ENCODE measurements at regions not wholly inside any gene's neighbourhood (a gene's known extent, or its start where the extent isn't known, plus 50 kb on each side); places are given as distances from the start of the nearest gene placed in this dataset.

DNA sequence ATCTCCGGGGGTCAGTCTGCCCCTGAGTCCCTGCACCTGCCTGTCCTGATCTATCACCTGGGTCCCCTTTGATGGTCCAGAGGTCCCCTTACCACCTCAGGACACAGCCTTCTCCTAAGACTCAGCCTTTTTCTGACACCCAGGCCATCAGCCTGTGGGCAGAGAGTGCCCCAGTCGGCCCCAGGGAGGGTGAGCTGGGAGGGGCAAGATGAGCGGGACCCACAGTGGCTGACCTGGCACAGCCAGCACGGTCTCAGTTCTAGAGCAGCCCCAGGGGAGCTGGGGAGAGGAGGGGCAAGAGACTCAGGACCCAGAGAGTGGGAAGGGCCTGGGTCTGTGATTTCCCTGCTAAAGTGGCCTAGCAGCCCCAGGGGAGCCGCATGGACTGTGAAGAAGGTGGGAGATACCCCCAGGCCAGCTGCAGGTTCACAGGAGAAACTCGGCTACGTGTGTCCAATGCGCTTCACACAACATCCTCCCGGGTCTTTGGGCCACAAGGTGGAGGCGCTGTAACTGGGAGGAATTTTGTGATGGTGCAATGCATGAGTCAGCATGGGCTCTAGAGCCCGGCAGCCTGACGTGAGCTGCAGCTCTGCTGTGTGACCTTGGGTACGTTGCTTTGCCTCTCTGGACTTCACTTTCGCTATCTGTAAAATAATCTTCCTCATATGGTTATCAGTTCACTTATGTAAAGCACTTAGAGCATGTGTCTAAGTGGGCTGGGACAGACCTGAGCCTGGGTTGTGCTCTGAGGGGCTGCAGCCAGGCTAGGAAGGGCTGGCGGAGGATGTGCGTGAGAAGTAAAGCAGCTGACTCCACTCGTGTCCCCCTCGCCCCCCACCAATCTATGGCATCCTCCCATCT is 67.2 kb upstream of the LHX1 start:
- TF ChIP-seq, protein P1, sequence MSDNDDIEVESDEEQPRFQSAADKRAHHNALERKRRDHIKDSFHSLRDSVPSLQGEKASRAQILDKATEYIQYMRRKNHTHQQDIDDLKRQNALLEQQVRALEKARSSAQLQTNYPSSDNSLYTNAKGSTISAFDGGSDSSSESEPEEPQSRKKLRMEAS (IDR thresholded peaks at IDR 0.05; ENCODE audit: low read depth, low read length): 0 out of 2 replicates have a peak, but pooled peaks have one; percentile 37
- TF ChIP-seq, protein P2, sequence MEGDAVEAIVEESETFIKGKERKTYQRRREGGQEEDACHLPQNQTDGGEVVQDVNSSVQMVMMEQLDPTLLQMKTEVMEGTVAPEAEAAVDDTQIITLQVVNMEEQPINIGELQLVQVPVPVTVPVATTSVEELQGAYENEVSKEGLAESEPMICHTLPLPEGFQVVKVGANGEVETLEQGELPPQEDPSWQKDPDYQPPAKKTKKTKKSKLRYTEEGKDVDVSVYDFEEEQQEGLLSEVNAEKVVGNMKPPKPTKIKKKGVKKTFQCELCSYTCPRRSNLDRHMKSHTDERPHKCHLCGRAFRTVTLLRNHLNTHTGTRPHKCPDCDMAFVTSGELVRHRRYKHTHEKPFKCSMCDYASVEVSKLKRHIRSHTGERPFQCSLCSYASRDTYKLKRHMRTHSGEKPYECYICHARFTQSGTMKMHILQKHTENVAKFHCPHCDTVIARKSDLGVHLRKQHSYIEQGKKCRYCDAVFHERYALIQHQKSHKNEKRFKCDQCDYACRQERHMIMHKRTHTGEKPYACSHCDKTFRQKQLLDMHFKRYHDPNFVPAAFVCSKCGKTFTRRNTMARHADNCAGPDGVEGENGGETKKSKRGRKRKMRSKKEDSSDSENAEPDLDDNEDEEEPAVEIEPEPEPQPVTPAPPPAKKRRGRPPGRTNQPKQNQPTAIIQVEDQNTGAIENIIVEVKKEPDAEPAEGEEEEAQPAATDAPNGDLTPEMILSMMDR (IDR thresholded peaks at IDR 0.05; ENCODE audit: low read depth, low read length): peak; percentile 28
- TF ChIP-seq MYC (IDR thresholded peaks at IDR 0.05; ENCODE audit: low read depth, low read length): no peak
- TF ChIP-seq POLR2A (IDR thresholded peaks at IDR 0.05; ENCODE audit: extremely low read depth, insufficient read length): no peak
- peak; percentile 71 for DNase-seq (ENCODE audit: low read depth)
- no peak overlapping the region for H3K4me3 ChIP-seq (ENCODE audit: low read depth, low read length)

DNA sequence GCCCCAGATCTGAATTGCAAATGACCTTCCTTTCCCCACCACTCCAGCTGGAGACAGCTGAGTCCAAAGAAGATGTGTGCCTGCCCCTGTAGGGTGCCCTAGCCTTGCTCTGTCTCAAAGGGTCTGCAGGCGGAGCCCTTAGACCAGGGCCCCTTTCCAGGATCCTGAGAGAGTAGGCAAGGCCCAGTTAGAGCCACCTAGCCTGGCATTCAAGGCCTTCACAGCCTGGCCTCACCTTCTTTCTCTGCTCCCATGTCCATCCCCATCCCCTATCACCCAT is 66.6 kb upstream of the LHX1 start:
- H3K4me3 ChIP-seq (ENCODE audit: low read depth, low read length): no peak overlapping the region

DNA sequence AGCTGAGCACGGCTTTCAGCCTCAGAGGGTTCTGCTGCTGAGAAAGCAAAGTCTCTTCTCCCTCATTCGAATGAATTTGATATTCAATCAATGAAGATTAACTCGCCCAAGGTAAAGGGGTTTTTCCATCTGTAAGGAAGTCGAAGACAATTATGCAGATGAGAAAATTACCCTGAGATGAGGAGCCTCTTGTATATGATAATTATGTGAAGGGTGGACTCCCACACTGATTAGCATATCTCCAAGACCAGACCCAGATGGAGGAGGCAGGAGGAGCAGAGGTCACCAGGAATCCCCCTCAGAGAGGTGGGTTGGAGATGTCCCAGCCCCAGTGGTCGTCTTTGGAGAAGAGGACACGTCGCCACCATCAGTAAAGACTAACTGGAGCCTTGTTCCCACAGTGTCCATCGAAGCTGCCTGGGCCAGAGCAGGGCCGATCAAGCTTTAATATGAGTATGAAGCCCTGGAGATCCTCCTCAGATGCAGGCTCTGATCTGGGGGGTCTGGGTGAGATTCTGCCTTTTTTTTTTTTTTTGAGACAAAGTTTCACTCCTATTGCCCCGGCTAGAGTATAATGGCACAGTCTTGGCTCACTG is 61.5 kb upstream of the LHX1 start:
- no peak for DNase-seq (ENCODE audit: low read depth)
- H3K4me3 ChIP-seq (ENCODE audit: low read depth, low read length): no peak overlapping the region
- TF ChIP-seq, protein P2 (IDR thresholded peaks at IDR 0.05; ENCODE audit: low read depth, low read length): no peak

More for the DNA sequence above, 66.6 kb upstream of the LHX1 start:
- TF ChIP-seq POLR2A (IDR thresholded peaks at IDR 0.05; ENCODE audit: extremely low read depth, insufficient read length) (no peak), MYC (IDR thresholded peaks at IDR 0.05; ENCODE audit: low read depth, low read length) (no peak)
- TF ChIP-seq, protein P2 (IDR thresholded peaks at IDR 0.05; ENCODE audit: low read depth, low read length): no peak
- TF ChIP-seq, protein P1 (IDR thresholded peaks at IDR 0.05; ENCODE audit: low read depth, low read length): no peak
- DNase-seq (ENCODE audit: low read depth): no peak

DNA sequence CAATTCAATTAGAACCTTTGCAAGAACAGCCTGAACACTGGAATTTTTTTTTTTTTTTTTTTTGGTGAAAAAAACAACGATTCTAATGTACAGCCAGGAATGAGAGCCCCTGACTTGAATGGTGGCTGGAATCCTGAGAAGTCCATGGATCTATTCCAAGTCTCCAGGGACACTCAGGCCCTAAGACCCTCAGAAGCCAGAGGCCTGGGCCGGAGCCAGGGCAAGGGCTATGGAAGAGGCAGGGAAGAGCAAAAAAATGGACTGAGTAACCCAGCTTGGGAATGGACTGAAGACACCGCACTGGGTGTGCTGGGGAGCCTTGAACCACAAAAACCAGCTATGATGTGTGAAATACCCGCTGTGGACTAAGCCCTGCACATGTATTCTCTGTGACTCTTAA is 60.3 kb upstream of the LHX1 start:
- DNase-seq (ENCODE audit: low read depth): no peak
- no peak overlapping the region for H3K4me3 ChIP-seq (ENCODE audit: low read depth, low read length)
- TF ChIP-seq, protein P1 (IDR thresholded peaks at IDR 0.05; ENCODE audit: low read depth, low read length): no peak
- no peak for TF ChIP-seq MYC (IDR thresholded peaks at IDR 0.05; ENCODE audit: low read depth, low read length)
- no peak for TF ChIP-seq POLR2A (IDR thresholded peaks at IDR 0.05; ENCODE audit: extremely low read depth, insufficient read length)
- TF ChIP-seq, protein P2 (IDR thresholded peaks at IDR 0.05; ENCODE audit: low read depth, low read length): no peak

DNA sequence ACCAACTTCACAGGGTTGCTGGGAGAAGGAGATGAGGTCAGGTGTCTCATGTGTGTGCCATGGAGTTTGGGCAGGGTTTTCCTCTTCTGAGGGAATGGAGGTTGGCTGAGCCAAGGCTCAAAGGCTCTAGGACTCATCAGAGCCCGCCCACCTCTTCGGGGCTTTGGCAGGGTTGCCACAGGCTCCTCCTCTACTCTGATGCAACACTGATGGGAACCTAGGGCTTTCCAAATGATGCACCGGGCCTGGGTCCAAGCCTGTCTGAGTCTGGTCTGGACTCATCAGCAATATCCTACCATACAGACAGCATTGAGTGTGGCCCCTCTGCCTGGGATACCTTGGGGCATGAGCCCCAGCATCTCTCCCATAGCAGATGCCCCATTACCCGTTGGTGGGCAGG is 59.5 kb upstream of the LHX1 start:
- peak; percentile 22 for DNase-seq (ENCODE audit: low read depth)
- TF ChIP-seq, protein P1 (IDR thresholded peaks at IDR 0.05; ENCODE audit: low read depth, low read length): no peak
- TF ChIP-seq MYC (IDR thresholded peaks at IDR 0.05; ENCODE audit: low read depth, low read length): no peak
- TF ChIP-seq, protein P2 (IDR thresholded peaks at IDR 0.05; ENCODE audit: low read depth, low read length): no peak
- no peak for TF ChIP-seq POLR2A (IDR thresholded peaks at IDR 0.05; ENCODE audit: extremely low read depth, insufficient read length)
- H3K4me3 ChIP-seq (ENCODE audit: low read depth, low read length): no peak overlapping the region

Measured in NB4 (cell line).